Spleen (tissue), 11 donors: ENCODE measurements at regions not wholly inside any gene's neighbourhood (a gene's known extent, or its start where the extent isn't known, plus 50 kb on each side); places are given as distances from the start of the nearest gene placed in this dataset.

Experiments
- DNase-seq: peaks from one replicate; pipeline ENCODE4 v3.0.0-alpha.2; 2020
- H3K27ac ChIP-seq, 8 donors: fragments of 200-600 bp; sonication (generic) in 7 of 8; 1 replicate in 4 of 8; 2 replicates in 4 of 8; pipeline versions ENCODE4 v1.5.0 to v1.8.0; 2016 to 2021; ENCODE audit warnings: inconsistent platforms in 4 of 8, mild to moderate bottlenecking in 4 of 8, moderate library complexity in 1 of 8
- H3K27me3 ChIP-seq, 7 donors: fragments of 200-600 bp; sonication (generic) in 6 of 7; replicated peaks in 1 of 7; 1 replicate in 4 of 7; 2 replicates in 3 of 7; pipeline versions ENCODE4 v1.5.0 to v1.8.0; 2016 to 2021; ENCODE audit warnings: inconsistent platforms in 3 of 7, mild to moderate bottlenecking in 1 of 7
- H3K36me3 ChIP-seq, 6 donors: fragments of 200-600 bp; sonication (generic) in 5 of 6; 1 replicate in 4 of 6; 2 replicates in 2 of 6; pipeline versions ENCODE4 v1.5.0 to v1.8.0; 2016 to 2021; ENCODE audit warnings: inconsistent platforms in 2 of 6
- H3K4me1 ChIP-seq, 6 donors: fragments of 200-600 bp; sonication (generic) in 5 of 6; 1 replicate in 3 of 6; 2 replicates in 3 of 6; pipeline versions ENCODE4 v1.5.0 to v1.8.0; 2016 to 2021; ENCODE audit warnings: inconsistent platforms in 3 of 6
- H3K4me3 ChIP-seq, 8 donors: fragments of 200-600 bp; sonication (generic) in 7 of 8; 1 replicate in 4 of 8; 2 replicates in 4 of 8; pipeline versions ENCODE4 v1.5.0 to v1.8.0; 2016 to 2021; ENCODE audit warnings: inconsistent platforms in 4 of 8, mild to moderate bottlenecking in 4 of 8, moderate library complexity in 2 of 8
- H3K9me3 ChIP-seq, 8 donors: fragments of 200-600 bp; sonication (generic) in 7 of 8; 1 replicate in 4 of 8; 2 replicates in 4 of 8; pipeline versions ENCODE4 v1.5.0 to v1.8.0; 2016 to 2021; ENCODE audit warnings: inconsistent platforms in 4 of 8
- CTCF ChIP-seq, 11 experiments: fragments of 200-600 bp in 7 of 11; fragments of 450-650 bp in 4 of 11; sonication (generic) in 4 of 11; IDR thresholded peaks in 8 of 11; conservative IDR thresholded peaks in 3 of 11; 1 replicate in 7 of 11; 2 replicates in 4 of 11; pipeline versions ENCODE4 v1.4.0 to v1.8.0; 2016 to 2021; ENCODE audit warnings: antibody characterized with exemption in 11 of 11, inconsistent platforms in 4 of 11, mild to moderate bottlenecking in 1 of 11
- POLR2A ChIP-seq, 3 donors: fragments of 450-650 bp; IDR thresholded peaks; one replicate each; pipeline ENCODE4 v1.5.1; 2017; ENCODE audit warnings: antibody characterized with exemption in 3 of 3, mild to moderate bottlenecking in 1 of 3
- POLR2AphosphoS5 ChIP-seq, 3 donors: sonication (generic); formaldehyde crosslinking; IDR thresholded peaks; one replicate each; pipeline ENCODE4 v1.5.1; 2017; ENCODE audit warnings: antibody characterized with exemption in 3 of 3
- WGBS, 5 donors: extraction: QIAGEN DNeasy Blood & Tissue Kit in 3 of 5; methylation state at CpG; one replicate each; pipeline versions ENCODE4 v1.1.5 to v1.1.7; 2013 to 2018; 5-methylcytosine and 5-hydroxymethylcytosine counted together
- intact Hi-C: fragments of 100-400 bp; cut with DNase I; formaldehyde crosslinking; loops from one replicate; pipeline ENCODE4 v1.15.0; 2023; ENCODE audit warnings: low total_unique reads
- donor health status: healthy with polysubstance abuse.
- donor health status: DM: no; HTN: no; CAD: no; lungs with moderate emphysema.
- donor health status: DM: no; HTN: no; CAD: no.
- donor health status: Bipolar disorder and iron deficiency.
- donor health status: healthy.
- donor health status: DM: no; HTN: no; CAD: no.
- donor health status: DM: yes; HTN: yes; CAD: no.

GRCh38 chr11:106281455-106282173 lies 204.2 kb downstream of the AASDHPPT start:
- 90 to 95% (median 94%) methylated on average over 3 of the region's 3 CpGs for WGBS, 5 donors
- Histone ChIP-seq H3K4me3 (no peak overlapping the region), H3K27me3 (no peaks in the 10 kb centered on the region), H3K27ac (no peak overlapping the region), H3K4me1 (no peaks in the 10 kb centered on the region), H3K9me3 (no peaks in the 10 kb centered on the region), H3K36me3 (no peaks in the 10 kb centered on the region)
- DNase-seq = no peak
- intact Hi-C loops = no loop called here
- no peak for TF ChIP-seq CTCF (IDR thresholded peaks at IDR 0.05 in 8 of 11, conservative IDR thresholded peaks at IDR 0.05 in 3 of 11)
- no peak for TF ChIP-seq POLR2A (IDR thresholded peaks at IDR 0.05)
- TF ChIP-seq POLR2AphosphoS5 (IDR thresholded peaks at IDR 0.05) = no peak

GRCh38 chr11:106286881-106287504 lies 209.5 kb downstream of the AASDHPPT start:
- TF ChIP-seq POLR2AphosphoS5 (IDR thresholded peaks at IDR 0.05) = no peak
- TF ChIP-seq POLR2A (IDR thresholded peaks at IDR 0.05) = no peak
- TF ChIP-seq CTCF (IDR thresholded peaks at IDR 0.05 in 8 of 11, conservative IDR thresholded peaks at IDR 0.05 in 3 of 11) = no peak
- H3K4me1 ChIP-seq = no peaks in the 10 kb centered on the region
- no peak overlapping the region for H3K4me3 ChIP-seq
- H3K9me3 ChIP-seq = no peaks in the 10 kb centered on the region
- WGBS, 5 donors = 44 to 56% (median 49%) methylated on average over 3 of the region's 3 CpGs
- intact Hi-C loops = no loop called here
- DNase-seq = no peak
- H3K36me3 ChIP-seq = no peaks in the 10 kb centered on the region
- no peaks in the 10 kb centered on the region for H3K27me3 ChIP-seq
- H3K27ac ChIP-seq = no peak overlapping the region

- Histone ChIP-seq H3K9me3 (no peaks in the 10 kb centered on the region), H3K27ac (no peak overlapping the region), H3K4me3 (no peak overlapping the region), H3K36me3 (no peaks in the 10 kb centered on the region), H3K27me3 (no peaks in the 10 kb centered on the region), H3K4me1 (no peaks in the 10 kb centered on the region)
- intact Hi-C loops = no loop called here
- TF ChIP-seq CTCF (IDR thresholded peaks at IDR 0.05 in 8 of 11, conservative IDR thresholded peaks at IDR 0.05 in 3 of 11) = no peak
- no peak for TF ChIP-seq POLR2AphosphoS5 (IDR thresholded peaks at IDR 0.05)
- no peak for TF ChIP-seq POLR2A (IDR thresholded peaks at IDR 0.05)
- 83 to 93% (median 85%) methylated on average over 3 of the region's 3 CpGs for WGBS, 5 donors
- DNase-seq = no peak
Observed at GRCh38 chr11:106288057-106288456, 210.6 kb downstream of the AASDHPPT start.

GRCh38 chr11:106288822-106289387 lies 211.4 kb downstream of the AASDHPPT start:
- WGBS, 5 donors = 30 to 73% (median 58%) methylated on average over 1 of the region's 1 CpG
- H3K27ac ChIP-seq = no peak overlapping the region
- no peaks in the 10 kb centered on the region for H3K9me3 ChIP-seq
- intact Hi-C loops = no loop called here
- DNase-seq = no peak
- no peak overlapping the region for H3K4me3 ChIP-seq
- no peaks in the 10 kb centered on the region for H3K4me1 ChIP-seq
- no peaks in the 10 kb centered on the region for H3K27me3 ChIP-seq
- TF ChIP-seq POLR2A (IDR thresholded peaks at IDR 0.05) = no peak
- no peaks in the 10 kb centered on the region for H3K36me3 ChIP-seq
